Activated CD8-positive, alpha-beta memory T cell treated with anti-CD3 and anti-CD28 coated beads for 48 hours (primary cell): ENCODE measurements at regions not wholly inside any gene's neighbourhood (a gene's known extent, or its start where the extent isn't known, plus 50 kb on each side); places are given as distances from the start of the nearest gene placed in this dataset.
"Not testable (repeated sequence)": the region's sequence is repeated elsewhere in the genome, so short reads cannot be mapped to it uniquely, and the experiment has no call there.

Source experiments
- DNase-seq, 3 experiments: peaks; one replicate each; pipeline ENCODE4 v3.0.0-alpha.2; 2020; ENCODE audit warnings: low read depth in 2 of 3, low spot score in 2 of 3

GRCh38 chr3:21238661-21239060 is 512.3 kb downstream of the ZNF385D start:
- DNase-seq = no peak

- DNase-seq = no peak
Measured at GRCh38 chr3:21237638-21238037, 513.4 kb downstream of the ZNF385D start.

- no peak for DNase-seq
Measured at GRCh38 chr3:21235491-21235890, 515.5 kb downstream of the ZNF385D start.

- no peak for DNase-seq
Measured at GRCh38 chr3:21234933-21235332, 516.1 kb downstream of the ZNF385D start.

- no peak for DNase-seq
Measured at GRCh38 chr3:21229426-21230135, 521.4 kb downstream of the ZNF385D start.

- no peak for DNase-seq
Measured at GRCh38 chr3:21226086-21226485, 524.9 kb downstream of the ZNF385D start.

- DNase-seq = no peak
Measured at GRCh38 chr3:21220944-21221343, 530.1 kb downstream of the ZNF385D start.

- DNase-seq = no peak
Measured at GRCh38 chr3:21216598-21216997, 534.4 kb downstream of the ZNF385D start.

GRCh38 chr3:21204122-21204521 is 546.9 kb downstream of the ZNF385D start:
- not testable (repeated sequence) for DNase-seq

GRCh38 chr3:21195203-21195602 is 555.8 kb downstream of the ZNF385D start:
- no peak for DNase-seq

- DNase-seq = not testable (repeated sequence)
Measured at GRCh38 chr3:21194036-21194435, 557.0 kb downstream of the ZNF385D start.

GRCh38 chr3:21188459-21188858 is 562.6 kb downstream of the ZNF385D start:
- DNase-seq = no peak

GRCh38 chr3:21185816-21186314 is 565.1 kb downstream of the ZNF385D start:
- no peak for DNase-seq

GRCh38 chr3:21174461-21174860 is 576.5 kb downstream of the ZNF385D start:
- no peak for DNase-seq

GRCh38 chr3:21170964-21171363 is 580.0 kb downstream of the ZNF385D start:
- DNase-seq = no peak

- no peak for DNase-seq
Measured at GRCh38 chr3:21169948-21170347, 581.1 kb downstream of the ZNF385D start.

- no peak for DNase-seq
Measured at GRCh38 chr3:21168471-21168870, 582.5 kb downstream of the ZNF385D start.

GRCh38 chr3:21163956-21164355 is 587.1 kb downstream of the ZNF385D start:
- no peak for DNase-seq

- DNase-seq = no peak
Measured at GRCh38 chr3:21159543-21159906, 591.5 kb downstream of the ZNF385D start.

- DNase-seq = no peak
Measured at GRCh38 chr3:21158861-21159542, 592.0 kb downstream of the ZNF385D start.

- no peak for DNase-seq
Measured at GRCh38 chr3:21154911-21155310, 596.1 kb downstream of the ZNF385D start.

- DNase-seq = no peak
Measured at GRCh38 chr3:21152555-21152954, 598.5 kb downstream of the ZNF385D start.

GRCh38 chr3:21142949-21143348 is 608.1 kb downstream of the ZNF385D start:
- DNase-seq = no peak
